ENCODE measurements at regions not wholly inside any gene's neighbourhood (a gene's known extent, or its start where the extent isn't known, plus 50 kb on each side); places are given as distances from the start of the nearest gene placed in this dataset.

GRCh38 chr20:22523499-22524392, 60.6 kb downstream of the FOXA2 start (continued):
- TF ChIP-seq ZNF142 (CRISPR knock-in tag; IDR thresholded peaks at IDR 0.05) (peak; percentile 56), ZNF850 (CRISPR knock-in tag; conservative IDR thresholded peaks at IDR 0.05) (no peak), NONO (IDR thresholded peaks at IDR 0.05) (no peak), NONO (CRISPR knock-in tag; conservative IDR thresholded peaks at IDR 0.05) (peak; percentile 90), GTF3A (CRISPR knock-in tag; conservative IDR thresholded peaks at IDR 0.05) (0 out of 2 replicates have a peak, but pooled peaks have one; percentile 37), ATF3 (CRISPR knock-in tag; IDR thresholded peaks at IDR 0.05) (peak; percentile 76; the same call in 1 of the 2 replicates), JDP2 (CRISPR knock-in tag; IDR thresholded peaks at IDR 0.05; ENCODE audit: borderline replicate concordance) (no peak; the same call in 1 of the 2 replicates), ARNT (IDR thresholded peaks at IDR 0.05) (no peak), THAP7 (CRISPR knock-in tag; IDR thresholded peaks at IDR 0.05) (peak; percentile 82; the same call in 1 of the 2 replicates), NFIB (CRISPR knock-in tag; IDR thresholded peaks at IDR 0.05; ENCODE audit: borderline replicate concordance) (no peak), ZBTB8A (CRISPR knock-in tag; IDR thresholded peaks at IDR 0.05; ENCODE audit: borderline replicate concordance, low read depth) (no peak), ZNF550 (CRISPR knock-in tag; IDR thresholded peaks at IDR 0.05; ENCODE audit: borderline replicate concordance) (peak; percentile 93; the same call in 1 of the 2 replicates), ZSCAN29 (CRISPR knock-in tag; conservative IDR thresholded peaks at IDR 0.05) (peak; percentile 91; the same call in 1 of the 2 replicates), ZBTB21 (CRISPR knock-in tag; IDR thresholded peaks at IDR 0.05) (peak; percentile 40), RBM22 (optimal IDR thresholded peaks at IDR 0.05; ENCODE audit: low read length) (peak; percentile 84), ADNP (CRISPR knock-in tag; IDR thresholded peaks at IDR 0.05) (no peak), MED8 (CRISPR knock-in tag; IDR thresholded peaks at IDR 0.05; ENCODE audit: insufficient replicate concordance) (peak; percentile 39), CCDC6 (CRISPR knock-in tag; IDR thresholded peaks at IDR 0.05) (peak; percentile 7; the same call in 1 of the 2 replicates), MAFK (conservative IDR thresholded peaks at IDR 0.05 in 1 of 2, IDR thresholded peaks at IDR 0.05 in 1 of 2; ENCODE audit: low read length in 2 of 2) (peak in 1 of 2 experiments; percentile 10; a peak in 2 of 4 replicates), MNT (IDR thresholded peaks at IDR 0.05) (no peak), ZNF292 (CRISPR knock-in tag; IDR thresholded peaks at IDR 0.05; ENCODE audit: borderline replicate concordance, low read depth) (peak; percentile 95), ELF1 (CRISPR knock-in tag; IDR thresholded peaks at IDR 0.05) (peak; percentile 47)

All from HepG2 (cell line).